Hindlimb muscle (tissue), 1 donor: ENCODE measurements at regions not wholly inside any gene's neighbourhood (a gene's known extent, or its start where the extent isn't known, plus 50 kb on each side); places are given as distances from the start of the nearest gene placed in this dataset.

Source experiments
- DNase-seq: peaks from one replicate; pipeline ENCODE4 v3.0.0-alpha.2; 2013

DNA sequence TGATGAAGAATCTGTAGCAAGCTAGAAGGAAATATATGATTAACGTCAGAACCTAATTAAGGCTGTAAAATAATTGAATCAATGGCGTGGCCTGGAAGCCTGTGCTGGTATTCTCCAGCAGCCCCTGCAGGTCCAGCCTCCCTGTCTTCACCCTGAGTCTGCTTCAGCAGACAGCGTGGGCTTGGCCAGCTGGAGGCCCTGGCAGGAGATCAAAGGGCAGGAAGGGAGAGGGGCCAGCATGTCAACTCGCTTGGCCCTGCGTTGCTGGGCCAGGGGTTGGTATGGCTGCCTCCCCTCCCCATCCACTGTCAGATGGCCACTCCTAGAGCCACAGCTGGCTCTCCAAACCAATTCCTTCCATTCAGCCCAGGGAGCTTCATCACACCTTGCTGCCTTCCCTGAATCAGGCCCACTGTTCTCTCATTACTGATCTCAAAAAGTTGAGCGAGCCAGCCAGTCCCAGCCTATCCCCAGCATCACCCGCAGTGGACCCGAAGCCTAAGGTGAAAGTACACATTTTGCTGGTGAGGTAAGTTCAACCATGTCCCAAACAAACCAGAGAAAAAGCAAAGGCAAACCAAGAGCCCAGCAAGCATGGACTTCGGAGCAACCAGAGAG is 228.4 kb upstream of the AGAP1 start:
- no peak for DNase-seq

DNA sequence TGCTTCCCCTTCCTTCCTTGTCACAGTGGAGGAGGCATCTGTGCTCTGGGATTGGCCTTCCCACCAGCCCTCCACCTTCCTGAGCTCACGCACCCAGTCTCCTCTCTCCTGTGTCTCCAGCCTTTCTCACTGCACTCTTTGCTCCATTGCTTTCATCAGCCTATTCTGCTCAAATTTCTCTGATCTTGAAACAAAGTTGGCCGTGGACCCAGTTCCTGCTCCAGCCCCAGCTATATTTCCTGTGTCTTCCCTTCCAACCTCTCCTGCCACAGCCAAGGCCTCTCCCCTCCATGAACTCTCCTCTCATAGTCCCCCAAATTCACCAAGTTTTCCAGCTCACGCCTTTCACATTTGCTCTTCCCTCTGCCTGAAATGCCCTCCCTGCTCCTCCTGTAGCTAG is 226.6 kb upstream of the AGAP1 start:
- no peak for DNase-seq

DNA sequence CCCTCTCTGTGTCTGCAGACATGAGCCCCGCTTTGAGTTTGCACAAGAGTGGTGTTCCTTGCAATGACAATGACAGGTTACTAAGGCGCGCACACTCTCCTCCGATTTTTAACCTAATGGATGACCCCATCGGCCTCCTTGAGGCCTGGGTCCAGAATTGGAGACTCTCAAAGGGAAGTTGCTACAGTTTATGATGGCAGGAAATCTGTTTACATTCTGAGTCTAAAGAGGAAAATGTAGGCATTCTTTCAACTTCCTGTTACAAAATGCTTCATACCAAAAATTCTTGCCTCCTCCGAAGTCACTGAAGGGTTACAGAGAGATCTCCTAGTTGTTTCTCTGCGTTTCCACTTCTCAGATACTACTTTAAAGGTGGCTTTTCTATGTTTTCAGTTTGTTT is 225.3 kb upstream of the AGAP1 start:
- DNase-seq = no peak

DNA sequence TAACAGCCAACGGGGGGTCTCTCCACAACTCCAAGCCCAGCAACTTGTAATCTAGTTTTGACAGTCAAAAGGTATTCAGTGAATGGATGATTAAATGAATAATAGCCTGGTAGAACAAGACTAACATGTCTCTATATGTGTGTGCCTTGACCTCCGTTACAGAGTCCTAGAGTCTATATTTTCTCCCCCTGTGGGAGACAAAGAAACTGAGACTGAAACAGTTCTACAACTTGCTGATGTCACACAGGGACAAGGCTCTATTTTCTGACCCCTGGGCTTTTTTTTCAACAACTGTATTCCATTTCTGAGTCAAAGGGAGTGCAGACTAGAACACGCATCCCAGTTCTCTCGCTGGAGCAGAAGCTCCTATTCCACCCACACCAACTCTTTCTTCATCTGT is 223.6 kb upstream of the AGAP1 start:
- no peak for DNase-seq

DNA sequence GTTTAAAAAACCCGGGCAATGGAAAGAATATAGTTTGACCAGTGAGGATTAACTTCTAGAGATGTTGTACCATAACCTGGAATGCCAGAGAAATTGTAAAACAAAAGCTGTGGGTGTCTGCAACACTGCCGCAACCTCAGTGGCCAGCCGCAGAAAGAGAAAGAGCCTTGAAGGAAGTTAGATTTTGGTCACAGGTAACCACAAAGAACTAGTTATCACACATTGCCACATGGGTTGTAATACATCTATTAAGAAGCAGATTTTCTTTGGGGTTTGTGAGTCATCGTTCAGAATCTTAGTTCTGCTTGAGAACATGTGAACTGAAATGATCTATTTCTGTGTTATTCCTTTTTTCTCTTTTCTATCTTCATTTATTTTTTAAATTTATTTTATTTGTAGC is 222.9 kb upstream of the AGAP1 start:
- DNase-seq = no peak

DNA sequence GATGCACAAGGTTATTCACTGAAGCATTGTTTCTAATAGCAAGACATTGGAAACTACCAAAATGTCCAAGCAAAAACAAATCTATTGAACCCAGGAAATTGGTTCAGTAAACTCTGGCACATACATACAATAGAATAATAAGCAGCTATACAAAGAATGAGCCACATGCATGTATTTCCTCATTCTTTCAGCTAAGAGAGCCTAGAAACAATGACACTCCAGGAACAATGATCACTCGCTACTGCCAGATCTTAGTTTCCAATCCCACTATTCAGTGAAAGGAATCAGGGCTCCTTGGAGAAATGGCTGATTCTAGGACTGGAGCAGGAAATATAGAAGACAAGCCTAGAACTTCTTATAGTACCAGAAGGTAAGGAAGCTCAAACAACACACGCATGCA is 221.9 kb upstream of the AGAP1 start:
- DNase-seq = no peak

DNA sequence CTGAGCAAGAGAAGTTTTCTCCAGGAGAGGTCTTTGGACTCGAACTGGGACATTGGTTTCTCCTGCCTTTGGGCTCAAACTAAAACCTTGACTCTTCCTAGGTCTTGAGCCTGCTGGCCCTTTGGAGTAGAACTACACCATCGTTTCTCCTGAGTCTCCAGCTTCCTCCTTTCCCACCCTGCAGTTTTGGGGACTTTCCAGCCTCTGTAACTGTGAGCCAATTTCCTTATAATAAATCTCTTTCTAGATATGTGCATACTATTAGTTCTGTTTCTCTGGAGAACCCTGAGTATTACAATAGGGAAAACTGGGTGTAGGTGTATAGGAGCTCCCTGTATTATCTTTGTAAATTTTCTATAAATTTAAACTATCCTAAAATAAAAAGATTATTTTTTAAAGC is 219.8 kb upstream of the AGAP1 start:
- no peak for DNase-seq

DNA sequence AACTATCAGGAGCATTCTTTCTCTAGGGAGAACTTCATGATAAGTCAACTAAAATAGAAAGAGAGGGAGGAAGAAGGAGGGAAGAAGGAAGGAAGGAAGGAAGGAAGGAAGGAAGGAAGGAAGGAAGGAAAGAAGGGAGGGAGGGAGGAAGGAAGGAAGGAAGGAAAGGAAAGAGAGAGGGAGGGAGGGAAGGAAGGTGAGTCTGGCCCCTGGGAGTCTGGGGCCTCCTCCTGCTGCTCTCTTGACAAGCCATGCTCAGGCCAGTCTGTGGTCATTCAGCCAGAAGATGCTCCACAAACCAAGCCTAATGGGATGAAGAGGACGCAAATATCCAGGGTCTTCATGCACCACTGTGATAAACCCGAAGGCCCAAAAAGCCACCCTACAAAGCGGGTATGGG is 216.4 kb upstream of the AGAP1 start:
- no peak for DNase-seq

DNA sequence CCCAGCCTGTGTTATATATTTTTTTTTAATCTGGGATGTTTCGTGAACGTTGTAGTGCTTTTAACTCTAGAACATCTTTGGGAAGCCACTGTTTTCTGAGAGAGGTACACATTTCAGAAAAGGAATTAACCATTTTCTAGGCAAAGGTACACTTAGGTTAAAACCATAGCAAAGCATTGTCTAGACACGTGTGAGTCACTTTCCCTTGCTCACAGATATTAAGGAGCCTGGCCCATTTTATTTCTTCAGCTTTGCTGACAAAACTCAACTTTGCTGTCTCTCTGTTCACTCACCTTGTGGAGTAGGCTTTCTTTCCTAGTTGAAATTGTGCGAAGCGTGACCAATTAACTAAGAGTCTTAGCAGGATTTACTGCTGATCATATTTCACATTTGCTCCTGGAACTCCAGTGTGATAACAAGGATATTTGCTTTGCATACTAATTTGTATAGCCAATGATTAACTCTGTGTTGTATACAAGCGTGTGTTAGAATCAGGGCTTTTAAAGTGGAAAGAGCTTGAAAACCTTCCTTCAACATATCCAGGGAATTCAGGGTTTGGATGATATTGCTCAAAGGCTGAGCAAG is 215.0 kb upstream of the AGAP1 start:
- no peak for DNase-seq

DNA sequence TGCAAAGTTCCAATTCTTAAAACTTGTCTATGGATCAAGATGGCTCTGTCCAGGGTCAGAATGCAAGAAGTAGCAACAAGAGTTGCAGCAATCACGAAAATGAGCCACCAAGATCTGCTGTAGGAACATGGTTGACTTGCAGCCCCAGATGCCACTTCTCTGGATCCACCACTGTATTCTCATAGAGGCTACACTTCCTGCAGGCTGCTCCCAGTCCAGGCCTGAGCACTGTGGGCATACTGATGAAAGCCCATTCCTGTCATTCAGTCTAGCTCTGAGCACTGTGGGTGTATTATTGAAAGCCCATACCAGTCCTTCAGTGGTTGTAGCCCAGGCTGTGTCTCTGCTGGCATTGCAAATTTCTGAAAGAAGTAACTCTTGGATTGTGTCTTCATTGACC is 213.9 kb upstream of the AGAP1 start:
- no peak for DNase-seq

DNA sequence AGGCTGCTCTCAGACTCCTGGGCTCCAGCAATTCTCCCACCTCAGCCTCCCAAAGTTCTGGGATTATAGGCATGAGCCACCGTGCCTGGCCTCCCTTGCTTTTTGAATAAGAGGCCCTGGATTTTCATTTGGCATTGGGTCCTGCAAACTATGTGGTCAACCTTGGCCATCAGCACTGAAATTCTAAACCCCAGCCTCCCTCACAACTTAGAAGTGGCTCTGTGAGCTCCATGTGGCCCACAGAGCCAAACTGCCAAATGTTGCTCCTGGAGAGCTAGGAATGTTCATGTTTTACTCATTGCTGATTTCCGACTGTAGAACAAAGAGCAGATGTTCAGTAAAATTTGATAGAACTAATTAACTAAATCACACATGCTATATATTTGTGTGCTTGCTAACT is 210.6 kb upstream of the AGAP1 start:
- no peak for DNase-seq

DNA sequence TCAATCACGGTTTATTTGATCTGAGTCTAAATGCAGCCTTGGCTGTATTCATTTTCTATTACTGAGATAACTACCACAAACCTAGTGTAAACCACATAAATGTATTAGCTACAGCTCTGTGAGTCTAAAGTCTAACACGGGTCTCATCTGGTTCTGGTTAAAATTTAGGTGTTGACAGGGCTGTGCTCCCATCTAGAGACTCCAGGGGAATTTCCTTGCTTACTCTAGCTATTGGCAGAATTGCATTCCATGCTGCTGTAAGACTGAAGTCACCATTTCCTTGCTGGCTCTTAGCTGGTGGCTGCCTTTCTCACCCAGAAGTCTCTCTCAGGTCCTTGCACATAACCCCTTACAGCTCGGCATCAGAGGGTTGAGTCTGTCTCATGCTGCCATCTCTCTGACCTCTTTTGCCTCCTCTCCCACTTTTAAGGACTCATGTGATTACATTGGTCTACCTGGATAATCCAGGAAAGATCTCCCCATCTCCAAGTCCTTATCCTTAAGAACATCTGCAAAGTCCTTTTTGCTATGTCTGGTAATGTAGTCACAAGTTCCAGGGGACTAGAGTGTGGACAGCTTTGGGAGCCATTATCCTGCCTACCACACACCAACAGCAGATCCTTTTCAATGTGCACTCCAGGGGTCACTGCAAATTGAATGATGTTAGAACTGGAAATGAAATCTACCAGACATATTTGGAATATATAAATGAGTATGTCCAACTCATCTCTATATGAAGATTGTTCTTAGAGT is 207.0 kb upstream of the AGAP1 start:
- DNase-seq = no peak

DNA sequence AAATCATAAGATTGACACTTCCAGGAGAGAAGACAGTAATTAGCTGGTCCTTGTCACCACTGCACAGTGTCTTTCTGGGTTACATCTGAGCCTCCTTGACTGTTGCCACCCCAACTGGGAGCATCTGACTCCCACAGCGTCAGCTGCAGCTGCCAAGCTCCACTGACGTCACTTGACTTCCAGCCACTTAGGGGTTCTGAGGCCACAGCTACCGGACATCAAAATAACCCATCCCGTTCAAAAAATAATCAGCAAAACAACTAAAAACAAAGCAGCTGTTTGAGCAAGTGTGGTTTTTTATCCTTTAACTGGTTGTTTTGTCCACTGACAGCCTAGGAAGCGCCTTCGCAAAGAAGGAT is 206.5 kb upstream of the AGAP1 start:
- DNase-seq = no peak

DNA sequence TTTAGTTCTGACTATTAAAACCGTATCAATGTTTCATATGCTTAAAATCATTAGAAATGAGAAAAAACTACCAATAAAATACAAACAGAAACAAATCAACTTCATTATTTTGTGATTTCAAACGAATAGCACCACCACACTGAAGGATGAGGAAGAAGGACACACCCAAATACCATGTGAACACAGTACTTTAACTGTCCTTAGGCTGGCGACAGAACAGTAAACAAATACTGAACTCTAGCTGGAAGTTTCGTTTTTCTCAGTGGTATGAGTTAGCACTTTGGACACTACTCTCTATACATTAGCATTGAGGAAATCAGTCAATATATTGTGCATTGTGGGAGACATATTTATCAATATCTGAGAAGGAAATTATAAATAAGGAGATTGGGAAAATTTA is 202.4 kb upstream of the AGAP1 start:
- no peak for DNase-seq

DNA sequence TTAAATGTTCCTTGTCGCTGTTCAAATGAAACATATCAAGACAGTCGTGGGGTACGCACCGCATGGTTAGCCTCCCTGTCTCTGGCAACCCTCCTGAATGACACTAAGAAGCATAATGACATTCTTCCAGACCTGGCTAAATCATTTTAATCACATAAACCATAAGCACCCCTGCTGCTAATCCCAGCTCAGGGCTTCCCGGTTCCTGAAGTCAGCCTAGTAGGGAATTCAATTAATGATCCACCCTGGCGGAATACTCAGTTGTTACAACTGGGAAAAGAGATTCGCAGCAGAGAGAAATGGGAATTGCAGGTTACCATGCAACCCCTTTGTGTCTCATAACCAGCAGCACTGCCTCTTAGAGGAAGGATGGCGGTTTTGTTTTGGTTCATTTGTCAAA is 200.8 kb upstream of the AGAP1 start:
- DNase-seq = no peak

DNA sequence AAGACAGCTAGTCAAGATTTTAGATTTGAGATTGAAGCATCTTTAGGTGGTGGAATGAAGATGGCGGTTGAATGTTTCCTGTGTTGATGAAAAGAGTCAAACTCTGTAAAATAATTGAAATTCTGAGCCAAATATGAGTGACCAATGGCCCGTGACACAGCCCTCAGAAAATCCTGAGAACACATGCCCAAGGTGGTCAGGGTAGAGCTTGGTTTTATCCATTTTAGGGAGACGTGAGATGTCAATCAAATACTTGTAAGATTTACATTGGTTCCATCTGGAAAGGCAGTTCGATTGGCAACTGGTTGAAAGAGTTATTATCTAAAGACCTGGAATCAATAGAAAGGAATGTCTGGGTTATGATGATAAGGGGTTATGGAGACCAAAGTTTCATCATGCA is 198.0 kb upstream of the AGAP1 start:
- DNase-seq = no peak

DNA sequence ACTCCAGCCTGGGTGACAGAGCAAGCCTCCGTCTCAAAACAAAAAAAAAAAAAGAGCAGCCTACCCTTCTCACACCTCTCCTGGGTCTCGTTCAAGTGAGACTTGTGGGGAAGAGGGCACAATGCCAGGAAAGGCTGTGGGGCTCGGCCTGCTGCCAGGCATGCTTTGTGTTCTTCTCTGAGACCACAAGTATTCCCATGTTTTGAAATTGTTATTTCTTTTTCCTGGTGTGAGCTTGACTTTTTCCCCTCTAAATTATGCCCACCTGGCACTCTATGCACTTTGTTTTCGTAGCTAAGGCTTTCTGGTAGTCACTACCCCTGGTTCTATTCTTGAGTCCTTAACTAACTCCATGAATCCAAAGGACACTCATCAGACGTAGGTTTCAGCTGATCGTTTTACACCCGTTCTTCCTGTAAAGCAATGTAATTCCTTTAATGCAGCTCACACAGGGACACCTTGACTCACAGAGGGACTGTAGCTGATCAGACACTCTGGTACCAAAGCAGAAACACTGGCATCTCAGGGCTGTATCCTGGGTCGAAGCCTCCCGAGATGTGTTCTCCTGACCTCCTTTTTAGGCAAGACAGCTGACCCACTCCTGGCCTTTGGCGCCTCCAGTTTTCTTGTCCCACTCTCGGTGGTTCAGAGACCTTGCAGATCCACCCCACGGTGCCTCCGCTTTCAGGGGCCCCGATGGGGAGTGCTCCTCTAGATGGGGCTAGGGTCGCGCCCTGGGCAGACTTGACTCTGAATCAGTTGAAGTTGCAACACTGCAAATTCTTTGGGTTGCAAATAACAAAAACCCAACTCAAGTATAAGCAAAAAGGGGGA is 193.3 kb upstream of the AGAP1 start:
- no peak for DNase-seq

DNA sequence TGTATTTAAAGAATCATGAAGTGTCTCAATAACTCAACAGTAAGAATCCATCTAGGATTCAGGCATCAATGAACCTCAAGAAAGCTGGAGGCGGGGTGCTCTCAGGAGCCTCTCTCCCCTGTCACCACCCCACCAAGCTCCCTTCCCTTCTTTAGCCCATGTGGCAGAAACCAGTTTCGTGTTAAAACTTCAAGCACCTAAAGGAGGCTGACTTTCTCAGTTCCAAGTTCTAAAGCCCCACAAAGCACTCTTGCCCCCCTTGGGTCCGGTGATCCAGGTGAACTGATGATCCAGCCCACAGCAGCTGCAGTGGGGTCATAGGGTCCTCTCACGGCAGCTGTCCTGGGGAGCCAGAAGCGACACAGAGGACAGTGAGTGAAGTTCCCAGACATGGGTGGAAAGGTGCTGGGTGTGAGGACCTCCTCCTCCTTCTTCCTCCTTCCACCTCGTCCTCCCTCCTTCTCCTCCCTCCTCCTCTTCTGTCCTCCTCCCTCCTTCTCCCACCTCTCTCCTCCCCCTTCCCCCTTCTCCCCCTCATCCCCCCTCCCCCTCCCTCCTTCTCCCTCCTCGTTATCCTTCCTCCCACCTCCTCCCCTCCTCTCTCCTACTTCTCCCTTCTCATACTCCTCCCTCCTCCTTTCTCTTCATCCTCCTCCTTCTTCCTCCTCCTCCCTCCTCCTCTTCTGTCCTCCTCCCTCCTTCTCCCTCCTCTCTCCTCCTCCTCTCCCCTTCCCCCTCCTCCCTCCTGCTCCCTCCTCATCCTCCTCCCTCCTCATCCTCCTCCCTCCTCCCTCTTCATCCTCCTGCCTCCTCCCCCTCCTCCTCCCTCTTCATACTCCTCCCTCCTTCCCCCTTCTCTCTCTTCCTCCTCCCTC is 192.4 kb upstream of the AGAP1 start:
- DNase-seq = no peak

DNA sequence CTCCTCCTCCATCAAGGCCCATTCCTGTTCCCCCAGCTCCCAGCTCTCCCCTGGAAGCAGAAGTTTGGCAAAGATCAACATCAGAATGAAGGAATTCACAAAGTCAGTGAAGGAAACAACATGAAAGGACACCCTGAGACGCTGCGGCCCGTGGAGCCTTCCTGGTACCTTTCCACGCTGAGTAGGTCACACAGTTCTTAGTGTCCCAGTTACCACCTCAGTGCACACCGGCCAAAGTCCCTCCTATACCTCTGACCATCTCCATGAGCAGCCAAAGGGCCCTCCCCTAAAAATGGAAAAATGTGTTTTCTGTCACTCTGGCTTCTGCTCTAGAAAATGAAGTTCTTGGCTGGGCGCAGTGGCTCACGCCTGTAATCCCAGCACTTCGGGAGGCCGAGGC is 191.6 kb upstream of the AGAP1 start:
- DNase-seq = no peak

DNA sequence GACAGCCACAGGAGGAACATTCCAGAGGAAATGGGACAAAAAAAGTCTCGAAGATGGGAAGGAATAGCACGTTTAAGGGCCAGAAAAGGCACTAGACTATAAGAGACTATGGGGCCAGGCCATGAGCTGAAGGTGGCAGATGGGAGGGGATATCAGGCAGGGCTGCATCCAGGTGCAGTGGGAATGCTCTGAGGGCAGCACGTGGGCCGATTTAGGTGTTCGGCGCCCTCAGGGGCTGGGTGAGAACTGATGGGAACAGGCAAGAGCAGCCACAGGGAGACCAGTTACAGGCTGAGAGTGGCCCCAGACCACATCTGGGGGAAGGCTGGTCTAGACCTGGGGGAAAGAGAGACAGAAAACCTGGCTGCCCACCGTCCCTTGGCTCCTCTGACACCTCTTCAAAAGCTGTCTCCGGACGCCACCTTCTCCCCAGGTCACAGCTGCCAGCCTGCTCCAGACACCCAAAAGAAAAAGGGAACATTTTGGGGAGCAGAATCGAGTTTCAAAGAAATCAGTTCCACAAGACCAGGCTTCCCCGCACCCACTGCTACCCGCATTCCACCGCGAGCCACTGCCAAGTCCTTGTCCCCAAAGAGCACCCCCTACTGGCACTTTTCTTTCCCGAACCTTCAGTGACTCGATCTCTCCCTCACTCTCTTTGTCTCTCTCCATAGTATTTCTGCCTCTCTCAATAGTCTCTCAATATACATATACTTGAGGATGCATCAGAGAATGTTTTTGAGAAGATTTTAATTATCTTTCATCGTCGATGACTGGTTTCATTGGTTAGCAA is 190.1 kb upstream of the AGAP1 start:
- no peak for DNase-seq

DNA sequence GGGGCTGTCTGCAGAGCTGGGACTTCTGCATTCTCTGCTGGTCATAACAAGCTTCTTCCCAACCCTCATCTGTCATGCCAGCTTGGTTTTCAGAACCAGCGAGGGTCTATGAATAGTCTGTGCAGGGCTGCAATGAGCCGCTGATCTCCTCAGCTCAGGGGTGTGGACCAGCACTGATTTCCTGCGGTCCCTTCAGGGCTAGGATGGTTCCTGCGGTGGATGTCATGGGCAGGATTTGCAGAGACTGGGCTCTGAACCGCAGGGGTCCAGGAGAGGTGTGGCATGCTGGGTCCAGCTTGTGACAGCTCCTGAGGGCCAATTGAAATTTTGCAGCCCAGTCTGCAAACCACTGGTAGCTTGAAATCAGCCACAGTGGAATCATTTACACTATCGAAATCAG is 188.2 kb upstream of the AGAP1 start:
- no peak for DNase-seq

DNA sequence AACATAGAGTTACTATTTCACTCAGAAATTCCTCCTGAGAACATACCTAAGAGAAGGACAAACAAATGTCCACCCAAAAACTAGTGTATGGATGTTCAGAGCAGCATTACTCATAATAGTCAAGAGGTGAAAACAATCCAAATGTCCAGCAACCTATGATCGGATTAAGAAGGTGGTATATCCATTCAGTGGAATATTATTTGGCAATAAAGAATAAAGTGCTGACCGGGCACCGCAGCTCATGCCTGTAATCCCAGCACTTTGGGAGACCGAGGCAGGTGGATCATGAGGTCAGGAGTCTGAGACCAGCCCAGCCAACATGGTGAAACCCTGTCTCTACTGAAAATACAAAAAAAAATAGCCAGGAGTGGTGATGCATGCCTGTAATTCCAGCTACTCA is 182.8 kb upstream of the AGAP1 start:
- DNase-seq = no peak
